ENCODE measurements at regions not wholly inside any gene's neighbourhood (a gene's known extent, or its start where the extent isn't known, plus 50 kb on each side); places are given as distances from the start of the nearest gene placed in this dataset.
A peak's percentile ranks its signal among the peaks of the same experiment; 100 is the strongest.

GRCh38 chr5:133817456-133817855 is 151.0 kb downstream of the C5orf15 start:
- DNase-seq (ENCODE audit: low read depth in 1 of 2, low spot score in 1 of 2): no peak
- TF ChIP-seq JUND (IDR thresholded peaks at IDR 0.05; ENCODE audit: low read depth): no peak
- in situ Hi-C loops (cut with HindIII; ENCODE audit: low pct_unique_long_range_greater_than_20kb, low sequenced_read_pairs): no loop called here

GRCh38 chr5:133816791-133817190 is 151.6 kb downstream of the C5orf15 start:
- no peak for TF ChIP-seq JUND (IDR thresholded peaks at IDR 0.05; ENCODE audit: low read depth)
- no peak for DNase-seq (ENCODE audit: low read depth in 1 of 2, low spot score in 1 of 2)
- in situ Hi-C loops (cut with HindIII; ENCODE audit: low pct_unique_long_range_greater_than_20kb, low sequenced_read_pairs): no loop called here

DNA sequence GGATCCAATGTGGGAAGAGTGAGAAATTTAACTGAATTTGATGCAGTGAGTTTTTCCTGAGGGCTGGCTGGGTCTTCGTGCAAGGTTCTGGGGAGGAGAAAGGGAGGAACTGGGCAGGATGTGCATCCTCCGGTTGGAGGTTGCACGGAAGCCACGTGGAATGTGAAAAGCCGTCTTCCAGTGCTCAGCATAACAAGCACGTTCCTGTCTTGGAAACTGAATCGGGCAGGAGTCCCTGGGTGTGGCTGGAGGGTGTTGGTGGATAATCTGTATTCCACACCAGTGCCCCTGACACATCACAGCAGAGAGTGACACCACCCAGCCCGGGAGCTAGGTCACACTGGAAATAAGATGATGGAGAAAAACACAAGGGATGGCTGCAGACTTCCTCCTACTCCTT is 154.3 kb downstream of the C5orf15 start:
- in situ Hi-C loops (cut with HindIII; ENCODE audit: low pct_unique_long_range_greater_than_20kb, low sequenced_read_pairs): no loop called here

GRCh38 chr5:133811168-133811567 is 157.3 kb downstream of the C5orf15 start:
- in situ Hi-C loops (cut with HindIII; ENCODE audit: low pct_unique_long_range_greater_than_20kb, low sequenced_read_pairs): no loop called here
- no peak for DNase-seq (ENCODE audit: low read depth in 1 of 2, low spot score in 1 of 2)
- no peak for TF ChIP-seq JUND (IDR thresholded peaks at IDR 0.05; ENCODE audit: low read depth)

More for the DNA sequence above, 154.3 kb downstream of the C5orf15 start:
- DNase-seq (ENCODE audit: low read depth in 1 of 2, low spot score in 1 of 2): no peak
- no peak for TF ChIP-seq JUND (IDR thresholded peaks at IDR 0.05; ENCODE audit: low read depth)

GRCh38 chr5:133809801-133810200 is 158.6 kb downstream of the C5orf15 start:
- in situ Hi-C loops (cut with HindIII; ENCODE audit: low pct_unique_long_range_greater_than_20kb, low sequenced_read_pairs): no loop called here
- DNase-seq (ENCODE audit: low read depth in 1 of 2, low spot score in 1 of 2): no peak
- TF ChIP-seq JUND (IDR thresholded peaks at IDR 0.05; ENCODE audit: low read depth): no peak

DNA sequence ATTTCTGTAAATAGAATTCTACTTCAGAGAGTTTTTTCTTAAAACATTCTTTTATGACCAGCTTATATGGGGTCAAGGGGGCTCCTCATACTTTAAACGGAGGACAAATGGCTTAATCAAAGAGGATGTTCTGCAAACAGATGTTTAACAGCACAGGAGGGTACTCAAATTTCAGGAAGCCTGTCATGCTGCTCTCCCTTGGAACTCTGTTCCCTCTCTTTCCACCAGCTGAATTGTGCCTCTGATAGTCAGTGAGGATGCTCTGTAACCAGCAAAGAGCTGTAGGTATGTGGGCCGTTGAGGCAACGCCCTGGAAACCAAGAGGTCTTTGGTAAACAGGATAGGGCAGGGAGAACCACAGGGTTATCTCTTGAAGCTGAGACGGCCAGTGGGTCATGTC is 161.1 kb downstream of the C5orf15 start:
- in situ Hi-C loops (cut with HindIII; ENCODE audit: low pct_unique_long_range_greater_than_20kb, low sequenced_read_pairs): no loop called here
- no peak for TF ChIP-seq JUND (IDR thresholded peaks at IDR 0.05; ENCODE audit: low read depth)
- DNase-seq (ENCODE audit: low read depth in 1 of 2, low spot score in 1 of 2): no peak

DNA sequence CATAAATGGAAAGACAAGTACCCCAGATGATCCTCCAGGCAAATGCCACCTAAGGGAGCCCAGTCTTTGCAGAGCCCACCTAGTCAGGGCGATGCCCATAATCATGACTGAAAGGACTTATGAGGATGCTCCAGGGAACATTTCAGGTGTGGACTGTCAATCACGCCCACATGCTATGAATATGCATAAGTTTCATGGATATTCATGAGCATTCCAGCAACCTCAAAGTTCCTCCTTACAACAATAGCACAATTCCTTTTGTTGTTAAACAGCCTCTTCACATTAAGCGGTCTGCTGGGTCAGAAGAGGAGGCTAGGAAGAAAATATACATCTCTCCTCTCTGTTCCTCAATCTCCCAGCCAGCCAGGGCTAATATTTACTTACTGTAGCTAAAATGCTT is 161.6 kb downstream of the C5orf15 start:
- TF ChIP-seq JUND (IDR thresholded peaks at IDR 0.05; ENCODE audit: low read depth): no peak
- DNase-seq (ENCODE audit: low read depth in 1 of 2, low spot score in 1 of 2): no peak
- in situ Hi-C loops (cut with HindIII; ENCODE audit: low pct_unique_long_range_greater_than_20kb, low sequenced_read_pairs): no loop called here

- peak in 1 of 2 experiments; percentile 25 for DNase-seq (ENCODE audit: low read depth in 1 of 2, low spot score in 1 of 2)
- TF ChIP-seq JUND (IDR thresholded peaks at IDR 0.05; ENCODE audit: low read depth): no peak
- in situ Hi-C loops (cut with HindIII; ENCODE audit: low pct_unique_long_range_greater_than_20kb, low sequenced_read_pairs): no loop called here
Measured at GRCh38 chr5:133801955-133802751, 166.3 kb downstream of the C5orf15 start.

GRCh38 chr5:133801431-133801830 is 167.0 kb downstream of the C5orf15 start:
- in situ Hi-C loops (cut with HindIII; ENCODE audit: low pct_unique_long_range_greater_than_20kb, low sequenced_read_pairs): no loop called here
- no peak for TF ChIP-seq JUND (IDR thresholded peaks at IDR 0.05; ENCODE audit: low read depth)
- no peak for DNase-seq (ENCODE audit: low read depth in 1 of 2, low spot score in 1 of 2)

DNA sequence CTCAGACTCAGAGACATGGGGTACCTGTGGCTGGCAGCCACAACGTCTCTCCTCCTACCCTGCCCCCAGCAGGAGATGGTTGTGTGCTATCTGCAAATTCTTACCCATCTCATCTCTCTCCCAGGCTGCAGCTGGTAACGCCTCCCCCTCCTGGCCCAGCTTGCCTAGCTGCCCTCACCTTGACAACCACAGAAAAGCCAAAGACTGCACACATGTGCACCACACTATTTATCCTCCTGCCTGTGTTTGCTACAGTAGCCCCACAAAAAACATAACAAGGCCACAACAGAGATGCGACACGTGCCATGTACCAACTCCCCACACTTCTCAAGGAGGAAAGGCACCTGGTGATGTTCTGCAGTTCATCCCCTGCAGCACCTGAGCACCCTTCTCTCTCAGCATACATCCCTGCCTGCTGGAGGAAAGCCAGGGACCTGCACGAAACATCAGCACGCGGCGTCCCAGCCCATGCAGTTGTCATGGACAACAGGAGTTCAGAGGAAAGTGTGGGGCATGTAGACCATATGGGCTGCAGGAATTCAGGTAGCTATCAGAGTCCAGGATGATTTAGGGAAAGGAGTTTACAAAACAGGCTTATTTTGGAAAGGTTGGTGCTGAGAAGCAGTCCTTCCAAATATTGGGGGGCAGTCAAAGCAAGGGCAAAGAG is 168.7 kb downstream of the C5orf15 start:
- TF ChIP-seq JUND (IDR thresholded peaks at IDR 0.05; ENCODE audit: low read depth): no peak
- in situ Hi-C loops (cut with HindIII; ENCODE audit: low pct_unique_long_range_greater_than_20kb, low sequenced_read_pairs): no loop called here
- no peak for DNase-seq (ENCODE audit: low read depth in 1 of 2, low spot score in 1 of 2)

GRCh38 chr5:133797167-133797566 is 171.3 kb downstream of the C5orf15 start:
- DNase-seq (ENCODE audit: low read depth in 1 of 2, low spot score in 1 of 2): no peak
- no peak for TF ChIP-seq JUND (IDR thresholded peaks at IDR 0.05; ENCODE audit: low read depth)
- in situ Hi-C loops (cut with HindIII; ENCODE audit: low pct_unique_long_range_greater_than_20kb, low sequenced_read_pairs): no loop called here

DNA sequence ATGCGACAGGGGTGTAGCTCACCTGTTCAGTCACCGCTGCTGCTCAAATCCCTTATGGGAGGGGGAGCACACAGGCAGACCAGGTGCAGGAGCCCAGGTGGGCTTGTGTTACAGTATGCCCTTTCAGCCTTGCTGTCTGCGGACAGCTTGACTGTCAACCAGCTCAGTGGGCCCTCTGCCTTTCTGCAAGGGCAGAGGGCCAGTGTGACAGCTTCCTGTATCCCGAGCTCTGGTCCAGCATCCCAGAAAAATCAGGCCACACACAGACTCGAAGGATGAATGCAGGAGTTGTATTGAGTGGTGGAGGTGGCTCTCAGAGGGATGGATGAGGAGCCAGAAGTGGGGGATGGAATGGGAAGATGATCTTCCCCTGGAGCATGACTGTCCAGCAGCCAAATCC is 172.2 kb downstream of the C5orf15 start:
- in situ Hi-C loops (cut with HindIII; ENCODE audit: low pct_unique_long_range_greater_than_20kb, low sequenced_read_pairs): no loop called here
- TF ChIP-seq JUND (IDR thresholded peaks at IDR 0.05; ENCODE audit: low read depth): no peak
- DNase-seq (ENCODE audit: low read depth in 1 of 2, low spot score in 1 of 2): no peak

GRCh38 chr5:133794771-133795415 is 173.5 kb downstream of the C5orf15 start:
- in situ Hi-C loops (cut with HindIII; ENCODE audit: low pct_unique_long_range_greater_than_20kb, low sequenced_read_pairs): no loop called here
- DNase-seq (ENCODE audit: low read depth in 1 of 2, low spot score in 1 of 2): no peak
- TF ChIP-seq JUND (IDR thresholded peaks at IDR 0.05; ENCODE audit: low read depth): no peak
